GM12878 (cell line): ENCODE measurements at regions not wholly inside any gene's neighbourhood (a gene's known extent, or its start where the extent isn't known, plus 50 kb on each side); places are given as distances from the start of the nearest gene placed in this dataset.

Experiments used
- ATAC-seq: fragments of 200-7000 bp; cut with Tn5 transposase; 3 replicates; pipeline ENCODE4 v1.9.1; 2020; ENCODE audit warnings: mild to moderate bottlenecking, moderate library complexity
- BruUV-seq: library from RNA; stranded (reverse); fragments of 400-500 nt; replicated peaks from 2 replicates; lab custom pipeline; 2021; lab: Mats Ljungman, UMichigan
- CTCF ChIA-PET: fragments of 300-600 bp; sonication (Branson Sonifier 250); formaldehyde crosslinking; extraction: SDS; loops from one replicate; lab custom pipeline; 2021; ENCODE audit warnings: inconsistent platforms; lab: Yijun Ruan, JAX
- POLR2A ChIA-PET: fragments of 350-600 bp; formaldehyde crosslinking; extraction: SDS; loops from one replicate; lab custom pipeline; 2021; ENCODE audit warnings: inconsistent platforms; lab: Charles Lee
- RAD21 ChIA-PET: fragments of 300-600 bp; sonication (Branson Sonifier 250); formaldehyde crosslinking; loops from one replicate; lab custom pipeline; 2023; ENCODE audit warnings: antibody characterized with exemption; ENCODE audit not compliant: unreplicated experiment; lab: Charles Lee
- SMC1A ChIA-PET: fragments of 300-600 bp; sonication (Branson Sonifier 250); formaldehyde crosslinking; loops from one replicate; lab custom pipeline; 2023; ENCODE audit not compliant: unreplicated experiment, uncharacterized antibody; lab: Charles Lee
- DNase-seq: peaks from one replicate; pipeline ENCODE4 v3.0.0-alpha.2; 2011; ENCODE audit warnings: low read depth, low spot score
- FAIRE-seq: peaks from 3 replicates; lab custom pipeline; 2011; peaks lifted over from hg19 to GRCh38; lab: Jason Lieb, UNC
- H2AFZ ChIP-seq: 2 replicates; pipeline ENCODE4 v1.6.0; 2011; ENCODE audit warnings: low read depth, low read length, control low read depth; ENCODE audit not compliant: control insufficient read depth
- H3K27ac ChIP-seq: 2 replicates; pipeline ENCODE4 v1.5.1; 2011; ENCODE audit warnings: control low read depth; ENCODE audit not compliant: control insufficient read depth, insufficient read depth
- H3K27me3 ChIP-seq, 2 experiments: replicated peaks in 1 of 2; 2 replicates each; pipeline versions ENCODE4 v1.6.0 to v1.6.1; 2011; ENCODE audit warnings: low read length in 1 of 2; ENCODE audit not compliant: control insufficient read depth in 2 of 2, insufficient read depth in 2 of 2
- H3K36me3 ChIP-seq, 2 experiments: 2 replicates each; pipeline ENCODE4 v1.5.1; 2011; ENCODE audit warnings: low read length in 1 of 2; ENCODE audit not compliant: control insufficient read depth in 2 of 2, insufficient read depth in 2 of 2
- H3K4me1 ChIP-seq: 2 replicates; pipeline ENCODE4 v1.6.1; 2011; ENCODE audit warnings: mild to moderate bottlenecking, low read length, moderate library complexity, mixed read lengths; ENCODE audit not compliant: control insufficient read depth, insufficient read depth
- H3K4me2 ChIP-seq: 2 replicates; pipeline ENCODE4 v1.6.0; 2011; ENCODE audit warnings: control low read depth; ENCODE audit not compliant: control insufficient read depth, insufficient read depth
- H3K4me3 ChIP-seq: fragments of 200-600 bp; sonication (generic); 2 replicates; pipeline ENCODE4 v1.5.1; 2016
- H3K79me2 ChIP-seq: 2 replicates; pipeline ENCODE4 v1.6.0; 2011; ENCODE audit warnings: low read length; ENCODE audit not compliant: control insufficient read depth, insufficient read depth
- H3K9ac ChIP-seq: 2 replicates; pipeline ENCODE4 v1.8.0; 2011; ENCODE audit warnings: low read length, control low read depth, mixed read lengths; ENCODE audit not compliant: control insufficient read depth, insufficient read depth
- H3K9me3 ChIP-seq: replicated peaks from 3 replicates; pipeline ENCODE4 v1.5.1; 2011; ENCODE audit warnings: mild to moderate bottlenecking, low read length; ENCODE audit not compliant: control insufficient read depth, insufficient read depth
- H4K20me1 ChIP-seq: 2 replicates; pipeline ENCODE4 v1.6.0; 2011; ENCODE audit not compliant: control insufficient read depth, insufficient read depth
- BCL11A ChIP-seq: IDR thresholded peaks from 2 replicates; pipeline ENCODE4 v1.6.1; 2011; ENCODE audit warnings: low read depth, low read length
- BRCA1 ChIP-seq: IDR thresholded peaks from 2 replicates; pipeline ENCODE4 v1.6.1; 2011; ENCODE audit warnings: low read depth, low read length, improper control_type of control experiment
- EZH2 ChIP-seq: IDR thresholded peaks from 2 replicates; pipeline ENCODE4 v1.6.1; 2012; ENCODE audit warnings: low read depth, mild to moderate bottlenecking, control low read depth, inconsistent platforms, low read length, borderline replicate concordance; ENCODE audit not compliant: control insufficient read depth
- FOS ChIP-seq: IDR thresholded peaks from 3 replicates; pipeline ENCODE4 v1.6.1; 2011; ENCODE audit warnings: borderline replicate concordance; ENCODE audit not compliant: insufficient read length; ENCODE audit errors: extremely low read depth
- MYC ChIP-seq: IDR thresholded peaks from 2 replicates; pipeline ENCODE4 v1.6.1; 2011; ENCODE audit warnings: mild to moderate bottlenecking, low read length, moderate library complexity, inconsistent platforms; ENCODE audit not compliant: insufficient read depth, insufficient replicate concordance, insufficient read length, severe bottlenecking
- NR2C1 ChIP-seq: fragments of 450-650 bp; IDR thresholded peaks from 2 replicates; pipeline ENCODE4 v1.6.1; 2017; ENCODE audit warnings: antibody characterized with exemption, mild to moderate bottlenecking, moderate library complexity
- PAX5 ChIP-seq: IDR thresholded peaks from 2 replicates; pipeline ENCODE4 v1.6.1; 2011; ENCODE audit warnings: low read depth, low read length, borderline replicate concordance
- POU2F2 ChIP-seq: IDR thresholded peaks from 3 replicates; pipeline ENCODE4 v1.6.1; 2011; ENCODE audit warnings: low read depth, mild to moderate bottlenecking, low read length, borderline replicate concordance
- SREBF1 ChIP-seq: IDR thresholded peaks from 2 replicates; pipeline ENCODE4 v1.6.1; 2012; ENCODE audit warnings: mild to moderate bottlenecking, low read length
- SREBF2 ChIP-seq: IDR thresholded peaks from 2 replicates; pipeline ENCODE4 v1.6.1; 2012; ENCODE audit warnings: mild to moderate bottlenecking, low read length
- TAF1 ChIP-seq: IDR thresholded peaks from 2 replicates; pipeline ENCODE4 v1.6.1; 2011; ENCODE audit warnings: mild to moderate bottlenecking, low read depth, low read length, borderline replicate concordance
- ZNF384 ChIP-seq: IDR thresholded peaks from 2 replicates; pipeline ENCODE4 v1.6.1; 2012; ENCODE audit warnings: low read depth, mild to moderate bottlenecking, low read length, improper control_type of control experiment, borderline replicate concordance
- WGBS: methylation state at CpG from one replicate; pipeline ENCODE4 v1.1.6; 2016; ENCODE audit warnings: low lambda C conversion rate; ENCODE audit not compliant: insufficient replicate concordance, insufficient coverage; ENCODE audit errors: missing lambda C conversion rate; 5-methylcytosine and 5-hydroxymethylcytosine counted together
- in situ Hi-C: fragments of 300-500 bp; cut with MboI; formaldehyde crosslinking; loops from 9 replicates; pipeline ENCODE4 v1.14.3; 2018; ENCODE audit warnings: mixed read lengths
- intact Hi-C: fragments of 100-400 bp; cut with micrococcal nuclease; formaldehyde crosslinking; loops from one replicate; pipeline ENCODE4 v1.14.2; 2022; ENCODE audit not compliant: unreplicated experiment
- TF ChIP-seq, protein P1 (sequence below): fragments of 450-650 bp; IDR thresholded peaks from 2 replicates; pipeline ENCODE4 v1.6.1; 2017; ENCODE audit warnings: antibody characterized with exemption, mild to moderate bottlenecking, moderate library complexity
- TF ChIP-seq, protein P2 (sequence below): fragments of 450-650 bp; IDR thresholded peaks from 2 replicates; pipeline ENCODE4 v1.6.1; 2016; ENCODE audit warnings: mild to moderate bottlenecking

DNA sequence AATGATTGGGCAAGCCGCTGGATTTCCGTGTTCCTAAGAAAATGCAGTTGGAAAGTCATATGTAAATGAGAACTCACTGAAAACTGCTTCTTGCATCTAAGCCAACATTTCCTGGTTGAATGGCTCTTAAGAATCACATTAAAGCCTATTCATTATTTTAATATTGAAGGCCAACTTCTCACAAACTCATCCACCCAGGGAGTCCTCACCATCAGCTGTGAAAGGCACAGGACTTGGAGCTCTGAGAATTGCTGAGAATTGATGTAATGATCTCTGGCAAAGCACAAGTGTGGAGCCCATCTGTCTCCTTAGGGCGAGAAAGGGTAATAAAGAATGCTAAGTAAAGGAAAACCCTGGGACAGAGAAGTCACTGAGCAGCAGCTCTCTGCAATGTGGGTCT, 55.9 kb upstream of the APCDD1 start:
- POLR2A ChIA-PET, result no interaction called here
- FAIRE-seq, result no peak

More for the DNA sequence above, 55.9 kb upstream of the APCDD1 start:
- Histone ChIP-seq H3K4me3 (no peak overlapping the region), H3K27ac (no peak overlapping the region), H3K27me3 (no peaks in the 10 kb centered on the region), H3K4me2 (no peak overlapping the region), H3K36me3 (no peaks in the 10 kb centered on the region), H3K9ac (no peak overlapping the region), H2AFZ (no peak overlapping the region), H3K4me1 (no peaks in the 10 kb centered on the region), H3K9me3 (no peaks in the 10 kb centered on the region), H4K20me1 (no peaks in the 10 kb centered on the region), H3K79me2 (no peaks in the 10 kb centered on the region)
- DNase-seq (no peak), ATAC-seq (no peak)
- BruUV-seq, result no TSS peak
- RAD21 ChIA-PET, result no interaction called here
- SMC1A ChIA-PET, result interaction anchor here (0.8 to 1.4 kb wide), 3 partner anchors 8 to 21 kb away, joined by 3 read pairs; no protein-coding TSS in a partner anchor
- in situ Hi-C loops (no loop called here), intact Hi-C loops (loop anchor here (10.0 kb wide), 1 partner anchor 86 kb away; no protein-coding TSS in a partner anchor)
- TF ChIP-seq ZNF384 (no peak), SREBF1 (no peak), SREBF2 (no peak), NR2C1 (no peak), TAF1 (no peak), BRCA1 (no peak), EZH2 (no peak), MYC (no peak), PAX5 (no peak), BCL11A (no peak), FOS (no peak), POU2F2 (no peak)
- TF ChIP-seq, protein P1, sequence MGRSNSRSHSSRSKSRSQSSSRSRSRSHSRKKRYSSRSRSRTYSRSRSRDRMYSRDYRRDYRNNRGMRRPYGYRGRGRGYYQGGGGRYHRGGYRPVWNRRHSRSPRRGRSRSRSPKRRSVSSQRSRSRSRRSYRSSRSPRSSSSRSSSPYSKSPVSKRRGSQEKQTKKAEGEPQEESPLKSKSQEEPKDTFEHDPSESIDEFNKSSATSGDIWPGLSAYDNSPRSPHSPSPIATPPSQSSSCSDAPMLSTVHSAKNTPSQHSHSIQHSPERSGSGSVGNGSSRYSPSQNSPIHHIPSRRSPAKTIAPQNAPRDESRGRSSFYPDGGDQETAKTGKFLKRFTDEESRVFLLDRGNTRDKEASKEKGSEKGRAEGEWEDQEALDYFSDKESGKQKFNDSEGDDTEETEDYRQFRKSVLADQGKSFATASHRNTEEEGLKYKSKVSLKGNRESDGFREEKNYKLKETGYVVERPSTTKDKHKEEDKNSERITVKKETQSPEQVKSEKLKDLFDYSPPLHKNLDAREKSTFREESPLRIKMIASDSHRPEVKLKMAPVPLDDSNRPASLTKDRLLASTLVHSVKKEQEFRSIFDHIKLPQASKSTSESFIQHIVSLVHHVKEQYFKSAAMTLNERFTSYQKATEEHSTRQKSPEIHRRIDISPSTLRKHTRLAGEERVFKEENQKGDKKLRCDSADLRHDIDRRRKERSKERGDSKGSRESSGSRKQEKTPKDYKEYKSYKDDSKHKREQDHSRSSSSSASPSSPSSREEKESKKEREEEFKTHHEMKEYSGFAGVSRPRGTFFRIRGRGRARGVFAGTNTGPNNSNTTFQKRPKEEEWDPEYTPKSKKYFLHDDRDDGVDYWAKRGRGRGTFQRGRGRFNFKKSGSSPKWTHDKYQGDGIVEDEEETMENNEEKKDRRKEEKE, result no peak
- TF ChIP-seq, protein P2, sequence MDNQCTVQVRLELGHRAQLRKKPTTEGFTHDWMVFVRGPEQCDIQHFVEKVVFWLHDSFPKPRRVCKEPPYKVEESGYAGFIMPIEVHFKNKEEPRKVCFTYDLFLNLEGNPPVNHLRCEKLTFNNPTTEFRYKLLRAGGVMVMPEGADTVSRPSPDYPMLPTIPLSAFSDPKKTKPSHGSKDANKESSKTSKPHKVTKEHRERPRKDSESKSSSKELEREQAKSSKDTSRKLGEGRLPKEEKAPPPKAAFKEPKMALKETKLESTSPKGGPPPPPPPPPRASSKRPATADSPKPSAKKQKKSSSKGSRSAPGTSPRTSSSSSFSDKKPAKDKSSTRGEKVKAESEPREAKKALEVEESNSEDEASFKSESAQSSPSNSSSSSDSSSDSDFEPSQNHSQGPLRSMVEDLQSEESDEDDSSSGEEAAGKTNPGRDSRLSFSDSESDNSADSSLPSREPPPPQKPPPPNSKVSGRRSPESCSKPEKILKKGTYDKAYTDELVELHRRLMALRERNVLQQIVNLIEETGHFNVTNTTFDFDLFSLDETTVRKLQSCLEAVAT, result no peak
- CTCF ChIA-PET, result no interaction called here
- WGBS, result 49% methylated on average over 3 of the region's 3 CpGs
